ENCODE measurements at regions not wholly inside any gene's neighbourhood (a gene's known extent, or its start where the extent isn't known, plus 50 kb on each side); places are given as distances from the start of the nearest gene placed in this dataset.

- WGBS, 2 donors (ENCODE audit: extremely low coverage in 2 of 2, insufficient read length in 2 of 2, insufficient replicate concordance in 1 of 2) = no CpG with 5 or more reads among the region's 10 CpGs
- peaks cover 5 to 76% (median 44%) of the 10 kb centered on the region in 3 experiments for H3K27me3 ChIP-seq (ENCODE audit: control insufficient read depth in 3 of 3, insufficient read depth in 3 of 3, low read depth in 1 of 3, low read length in 3 of 3)
Observed at GRCh38 chr2:120592084-120592483, 143.6 kb upstream of the GLI2 start.

GRCh38 chr2:120593921-120594686 lies 141.6 kb upstream of the GLI2 start:
- no peak overlapping the region for H3K4me3 ChIP-seq (ENCODE audit: low read length in 2 of 2)
- no peak overlapping the region for H4K91ac ChIP-seq (ENCODE audit: low read depth, low read length, poor library complexity)
- no peak overlapping the region for H3K14ac ChIP-seq (ENCODE audit: low read length)
- no peak overlapping the region for H3K9ac ChIP-seq (ENCODE audit: low read depth, low read length, poor library complexity)
- no peak overlapping the region for H2BK12ac ChIP-seq (ENCODE audit: low read length)
- peak overlapping the region; percentile 39 for H2AK5ac ChIP-seq (ENCODE audit: low read depth, low read length)
- H3K9me3 ChIP-seq (replicated peaks in 1 of 2; ENCODE audit: control insufficient read depth in 2 of 2, insufficient read depth in 1 of 2, low read depth in 1 of 2, low read length in 2 of 2) = peaks cover 0 to 4% of the 10 kb centered on the region in 2 donors
- H3K4me2 ChIP-seq (ENCODE audit: insufficient read depth, low read length, poor library complexity, severe bottlenecking) = no peak overlapping the region
- no peak for DNase-seq (ENCODE audit: low spot score)
- H4K8ac ChIP-seq (ENCODE audit: low read depth, low read length) = no peak overlapping the region
- no peak overlapping the region for H3K27ac ChIP-seq (replicated peaks; ENCODE audit: low read length)
- H3K4me1 ChIP-seq (ENCODE audit: control insufficient read depth in 2 of 2, insufficient read depth in 1 of 2, low read depth in 1 of 2, low read length in 2 of 2) = peaks cover 15 to 21% of the 10 kb centered on the region in 2 donors
- no peak overlapping the region for H2AFZ ChIP-seq (ENCODE audit: low read length)
- no peak overlapping the region for H2BK15ac ChIP-seq (ENCODE audit: low read length)
- WGBS, 2 donors (ENCODE audit: extremely low coverage in 2 of 2, insufficient read length in 2 of 2, insufficient replicate concordance in 1 of 2) = no CpG with 5 or more reads among the region's 9 CpGs
- H3K4ac ChIP-seq (ENCODE audit: low read length) = no peak overlapping the region
- peak overlapping the region; percentile 27 for H3K18ac ChIP-seq (ENCODE audit: low read length)
- peak overlapping the region; percentile 38 for H3K23ac ChIP-seq (ENCODE audit: low read depth, low read length, poor library complexity)
- H2BK5ac ChIP-seq (ENCODE audit: low read length) = no peak overlapping the region
- no peaks in the 10 kb centered on the region for H3K36me3 ChIP-seq (replicated peaks in 1 of 2; ENCODE audit: control insufficient read depth in 2 of 2, insufficient read depth in 2 of 2, low read length in 2 of 2)
- peaks cover 0 to 76% (median 27%) of the 10 kb centered on the region in 3 experiments for H3K27me3 ChIP-seq (ENCODE audit: control insufficient read depth in 3 of 3, insufficient read depth in 3 of 3, low read depth in 1 of 3, low read length in 3 of 3)
- H2BK120ac ChIP-seq (ENCODE audit: low read depth, low read length) = no peak overlapping the region
- H3K79me1 ChIP-seq (ENCODE audit: low read depth, low read length) = no peaks in the 10 kb centered on the region

More at GRCh38 chr2:120592084-120592483, 143.6 kb upstream of the GLI2 start:
- H3K23ac ChIP-seq (ENCODE audit: low read depth, low read length, poor library complexity) = no peak overlapping the region
- H3K36me3 ChIP-seq (replicated peaks in 1 of 2; ENCODE audit: control insufficient read depth in 2 of 2, insufficient read depth in 2 of 2, low read length in 2 of 2) = no peaks in the 10 kb centered on the region
- no peak overlapping the region for H3K4me3 ChIP-seq (ENCODE audit: low read length in 2 of 2)
- H3K4me1 ChIP-seq (ENCODE audit: control insufficient read depth in 2 of 2, insufficient read depth in 1 of 2, low read depth in 1 of 2, low read length in 2 of 2) = peaks cover 8 to 18% of the 10 kb centered on the region in 2 donors
- peak overlapping the region; percentile 26 for H2BK5ac ChIP-seq (ENCODE audit: low read length)
- H2AK5ac ChIP-seq (ENCODE audit: low read depth, low read length) = no peak overlapping the region
- no peaks in the 10 kb centered on the region for H3K79me1 ChIP-seq (ENCODE audit: low read depth, low read length)
- no peak overlapping the region for H4K8ac ChIP-seq (ENCODE audit: low read depth, low read length)
- no peak overlapping the region for H3K27ac ChIP-seq (replicated peaks; ENCODE audit: low read length)
- peak overlapping the region; percentile 30 for H3K18ac ChIP-seq (ENCODE audit: low read length)
- H2BK15ac ChIP-seq (ENCODE audit: low read length) = no peak overlapping the region
- H2BK120ac ChIP-seq (ENCODE audit: low read depth, low read length) = no peak overlapping the region
- H3K9me3 ChIP-seq (replicated peaks in 1 of 2; ENCODE audit: control insufficient read depth in 2 of 2, insufficient read depth in 1 of 2, low read depth in 1 of 2, low read length in 2 of 2) = no peaks in the 10 kb centered on the region
- no peak overlapping the region for H3K4me2 ChIP-seq (ENCODE audit: insufficient read depth, low read length, poor library complexity, severe bottlenecking)
- H3K9ac ChIP-seq (ENCODE audit: low read depth, low read length, poor library complexity) = no peak overlapping the region
- no peak overlapping the region for H3K14ac ChIP-seq (ENCODE audit: low read length)
- H2AFZ ChIP-seq (ENCODE audit: low read length) = no peak overlapping the region
- no peak for DNase-seq (ENCODE audit: low spot score)
- H4K91ac ChIP-seq (ENCODE audit: low read depth, low read length, poor library complexity) = no peak overlapping the region
- no peak overlapping the region for H2BK12ac ChIP-seq (ENCODE audit: low read length)
- no peak overlapping the region for H3K4ac ChIP-seq (ENCODE audit: low read length)

- H3K14ac ChIP-seq (ENCODE audit: low read length) = no peak overlapping the region
- no peak overlapping the region for H2AFZ ChIP-seq (ENCODE audit: low read length)
- peak overlapping the region; percentile 80 for H2AK5ac ChIP-seq (ENCODE audit: low read depth, low read length)
- H3K36me3 ChIP-seq (replicated peaks in 1 of 2; ENCODE audit: control insufficient read depth in 2 of 2, insufficient read depth in 2 of 2, low read length in 2 of 2) = no peaks in the 10 kb centered on the region
- H3K18ac ChIP-seq (ENCODE audit: low read length) = peak overlapping the region; percentile 68
- no peak overlapping the region for H2BK15ac ChIP-seq (ENCODE audit: low read length)
- H3K27ac ChIP-seq (replicated peaks; ENCODE audit: low read length) = no peak overlapping the region
- no peak overlapping the region for H4K91ac ChIP-seq (ENCODE audit: low read depth, low read length, poor library complexity)
- peaks cover 0 to 4% of the 10 kb centered on the region in 2 donors for H3K9me3 ChIP-seq (replicated peaks in 1 of 2; ENCODE audit: control insufficient read depth in 2 of 2, insufficient read depth in 1 of 2, low read depth in 1 of 2, low read length in 2 of 2)
- H3K79me1 ChIP-seq (ENCODE audit: low read depth, low read length) = no peaks in the 10 kb centered on the region
- no peak overlapping the region for H4K8ac ChIP-seq (ENCODE audit: low read depth, low read length)
- WGBS, 2 donors (ENCODE audit: extremely low coverage in 2 of 2, insufficient read length in 2 of 2, insufficient replicate concordance in 1 of 2) = no CpG with 5 or more reads among the region's 8 CpGs
- no peak overlapping the region for H2BK120ac ChIP-seq (ENCODE audit: low read depth, low read length)
- no peak overlapping the region for H3K4ac ChIP-seq (ENCODE audit: low read length)
- no peak overlapping the region for H3K4me3 ChIP-seq (ENCODE audit: low read length in 2 of 2)
- no peak overlapping the region for H3K4me2 ChIP-seq (ENCODE audit: insufficient read depth, low read length, poor library complexity, severe bottlenecking)
- peaks cover 0 to 75% (median 17%) of the 10 kb centered on the region in 3 experiments for H3K27me3 ChIP-seq (ENCODE audit: control insufficient read depth in 3 of 3, insufficient read depth in 3 of 3, low read depth in 1 of 3, low read length in 3 of 3)
- DNase-seq (ENCODE audit: low spot score) = no peak
- no peak overlapping the region for H2BK5ac ChIP-seq (ENCODE audit: low read length)
- H3K9ac ChIP-seq (ENCODE audit: low read depth, low read length, poor library complexity) = no peak overlapping the region
- H2BK12ac ChIP-seq (ENCODE audit: low read length) = no peak overlapping the region
- peaks cover 15 to 21% of the 10 kb centered on the region in 2 donors for H3K4me1 ChIP-seq (ENCODE audit: control insufficient read depth in 2 of 2, insufficient read depth in 1 of 2, low read depth in 1 of 2, low read length in 2 of 2)
- peak overlapping the region; percentile 27 for H3K23ac ChIP-seq (ENCODE audit: low read depth, low read length, poor library complexity)
Observed at GRCh38 chr2:120594856-120595685, 140.6 kb upstream of the GLI2 start.

- peak overlapping the region; percentile 72 for H2AK5ac ChIP-seq (ENCODE audit: low read depth, low read length)
- H3K18ac ChIP-seq (ENCODE audit: low read length) = peak overlapping the region; percentile 41
- H3K4ac ChIP-seq (ENCODE audit: low read length) = no peak overlapping the region
- no peak overlapping the region for H3K9ac ChIP-seq (ENCODE audit: low read depth, low read length, poor library complexity)
- H2BK5ac ChIP-seq (ENCODE audit: low read length) = peak overlapping the region; percentile 45
- no peak overlapping the region for H3K27ac ChIP-seq (replicated peaks; ENCODE audit: low read length)
- H3K4me1 ChIP-seq (ENCODE audit: control insufficient read depth in 2 of 2, insufficient read depth in 1 of 2, low read depth in 1 of 2, low read length in 2 of 2) = peaks cover 15 to 21% of the 10 kb centered on the region in 2 donors
- no peak overlapping the region for H3K4me2 ChIP-seq (ENCODE audit: insufficient read depth, low read length, poor library complexity, severe bottlenecking)
- no peak overlapping the region for H2BK15ac ChIP-seq (ENCODE audit: low read length)
- no peak overlapping the region for H3K4me3 ChIP-seq (ENCODE audit: low read length in 2 of 2)
- H2BK120ac ChIP-seq (ENCODE audit: low read depth, low read length) = no peak overlapping the region
- no peak overlapping the region for H4K91ac ChIP-seq (ENCODE audit: low read depth, low read length, poor library complexity)
- DNase-seq (ENCODE audit: low spot score) = no peak
- no peak overlapping the region for H2AFZ ChIP-seq (ENCODE audit: low read length)
- H4K8ac ChIP-seq (ENCODE audit: low read depth, low read length) = no peak overlapping the region
- H3K36me3 ChIP-seq (replicated peaks in 1 of 2; ENCODE audit: control insufficient read depth in 2 of 2, insufficient read depth in 2 of 2, low read length in 2 of 2) = no peaks in the 10 kb centered on the region
- H3K79me1 ChIP-seq (ENCODE audit: low read depth, low read length) = no peaks in the 10 kb centered on the region
- H2BK12ac ChIP-seq (ENCODE audit: low read length) = no peak overlapping the region
- peaks cover 0 to 73% (median 10%) of the 10 kb centered on the region in 3 experiments for H3K27me3 ChIP-seq (ENCODE audit: control insufficient read depth in 3 of 3, insufficient read depth in 3 of 3, low read depth in 1 of 3, low read length in 3 of 3)
- peak overlapping the region; percentile 27 for H3K23ac ChIP-seq (ENCODE audit: low read depth, low read length, poor library complexity)
- WGBS, 2 donors (ENCODE audit: extremely low coverage in 2 of 2, insufficient read length in 2 of 2, insufficient replicate concordance in 1 of 2) = no CpG with 5 or more reads among the region's 1 CpG
- peaks cover 0 to 4% of the 10 kb centered on the region in 2 donors for H3K9me3 ChIP-seq (replicated peaks in 1 of 2; ENCODE audit: control insufficient read depth in 2 of 2, insufficient read depth in 1 of 2, low read depth in 1 of 2, low read length in 2 of 2)
- H3K14ac ChIP-seq (ENCODE audit: low read length) = no peak overlapping the region
Observed at GRCh38 chr2:120595739-120596138, 139.9 kb upstream of the GLI2 start.

All from neuronal stem cell (in vitro differentiated cells).